Limb (tissue), 2 donors: ENCODE measurements at regions not wholly inside any gene's neighbourhood (a gene's known extent, or its start where the extent isn't known, plus 50 kb on each side); places are given as distances from the start of the nearest gene placed in this dataset.
"Not testable (repeated sequence)": the region's sequence is repeated elsewhere in the genome, so short reads cannot be mapped to it uniquely, and the experiment has no call there.

ENCODE experiments used
- DNase-seq, 2 donors: peaks; one replicate each; pipeline ENCODE4 v3.0.0-alpha.2; 2016; ENCODE audit errors: extremely low spot score in 2 of 2

- peak in 1 of 2 donors; percentile 18 for DNase-seq
Observed at GRCh38 chr13:79637133-79637763, 156.3 kb downstream of the NDFIP2 start.

GRCh38 chr13:79631051-79631659, 150.2 kb downstream of the NDFIP2 start:
- DNase-seq: peak in 1 of 2 donors; percentile 22

- no peak for DNase-seq
Observed at GRCh38 chr13:79628463-79628862, 147.5 kb downstream of the NDFIP2 start.

- no peak for DNase-seq
Observed at GRCh38 chr13:79626924-79627323, 146.0 kb downstream of the NDFIP2 start.

GRCh38 chr13:79625517-79625916, 144.6 kb downstream of the NDFIP2 start:
- DNase-seq: no peak

- no peak for DNase-seq
Observed at GRCh38 chr13:79621902-79622301, 140.9 kb downstream of the NDFIP2 start.

GRCh38 chr13:79621449-79621848, 140.5 kb downstream of the NDFIP2 start:
- no peak for DNase-seq

GRCh38 chr13:79614250-79614918, 133.4 kb downstream of the NDFIP2 start:
- no peak for DNase-seq

GRCh38 chr13:79612604-79613003, 131.6 kb downstream of the NDFIP2 start:
- DNase-seq: no peak

GRCh38 chr13:79607895-79608294, 126.9 kb downstream of the NDFIP2 start:
- DNase-seq: not testable (repeated sequence)
